DND-41 (cell line): ENCODE measurements at regions not wholly inside any gene's neighbourhood (a gene's known extent, or its start where the extent isn't known, plus 50 kb on each side); places are given as distances from the start of the nearest gene placed in this dataset.
A peak's percentile ranks its signal among the peaks of the same experiment; 100 is the strongest.

Experiments used
- ATAC-seq: fragments of 200-7000 bp; cut with Tn5 transposase; 3 replicates; pipeline ENCODE4 v1.9.1; 2021; ENCODE audit warnings: low read depth; ENCODE audit not compliant: insufficient read depth
- DNase-seq: peaks from one replicate; pipeline ENCODE4 v3.0.0-alpha.2; 2020
- H2AFZ ChIP-seq: 2 replicates; pipeline ENCODE4 v1.6.0; 2012; ENCODE audit warnings: low read depth, low read length
- H3K27ac ChIP-seq: 2 replicates; pipeline ENCODE4 v1.5.1; 2012; ENCODE audit warnings: low read length, inconsistent platforms
- H3K27me3 ChIP-seq: fragments of 200-600 bp; sonication (generic); 2 replicates; pipeline ENCODE4 v1.6.0; 2012; ENCODE audit warnings: low read length, mild to moderate bottlenecking, inconsistent platforms; ENCODE audit not compliant: insufficient read depth, poor library complexity
- H3K36me3 ChIP-seq: 2 replicates; pipeline ENCODE4 v1.5.1; 2012; ENCODE audit warnings: low read length, inconsistent platforms; ENCODE audit not compliant: insufficient read depth
- H3K4me1 ChIP-seq: 2 replicates; pipeline ENCODE4 v1.5.1; 2012; ENCODE audit warnings: mild to moderate bottlenecking, low read length; ENCODE audit not compliant: insufficient read depth
- H3K4me2 ChIP-seq: 2 replicates; pipeline ENCODE4 v1.6.0; 2012; ENCODE audit warnings: mild to moderate bottlenecking, moderate library complexity, low read length, inconsistent platforms; ENCODE audit not compliant: insufficient read depth
- H3K4me3 ChIP-seq, 2 experiments: fragments of 200-600 bp in 1 of 2; shearing (Covaris generic) in 1 of 2; 2 replicates each; pipeline ENCODE4 v1.5.1; 2012 to 2016; ENCODE audit warnings: inconsistent platforms in 2 of 2, low read length in 2 of 2, mild to moderate bottlenecking in 2 of 2, low read depth in 1 of 2, moderate library complexity in 1 of 2
- H3K79me2 ChIP-seq: 2 replicates; pipeline ENCODE4 v1.6.0; 2012; ENCODE audit warnings: low read length, inconsistent platforms; ENCODE audit not compliant: insufficient read depth
- H3K9ac ChIP-seq: 2 replicates; pipeline ENCODE4 v1.6.0; 2012; ENCODE audit warnings: low read depth, mild to moderate bottlenecking, inconsistent platforms, low read length, moderate library complexity
- H3K9me3 ChIP-seq: 2 replicates; pipeline ENCODE4 v1.5.1; 2012; ENCODE audit warnings: low read length, moderate library complexity, mild to moderate bottlenecking, inconsistent platforms; ENCODE audit not compliant: insufficient read depth, severe bottlenecking
- H4K20me1 ChIP-seq: 2 replicates; pipeline ENCODE4 v1.6.0; 2012; ENCODE audit warnings: low read length; ENCODE audit not compliant: insufficient read depth
- EZH2 ChIP-seq: IDR thresholded peaks from 3 replicates; pipeline ENCODE4 v1.6.1; 2012; ENCODE audit warnings: borderline replicate concordance, low read depth, mild to moderate bottlenecking, moderate library complexity, low read length, inconsistent platforms; ENCODE audit not compliant: severe bottlenecking
- TF ChIP-seq, protein P1 (sequence below): IDR thresholded peaks from 2 replicates; pipeline ENCODE4 v1.5.1; 2012; ENCODE audit warnings: borderline replicate concordance, low read length, moderate library complexity, mild to moderate bottlenecking; ENCODE audit not compliant: poor library complexity, severe bottlenecking; ENCODE audit errors: extremely low read depth

DNA sequence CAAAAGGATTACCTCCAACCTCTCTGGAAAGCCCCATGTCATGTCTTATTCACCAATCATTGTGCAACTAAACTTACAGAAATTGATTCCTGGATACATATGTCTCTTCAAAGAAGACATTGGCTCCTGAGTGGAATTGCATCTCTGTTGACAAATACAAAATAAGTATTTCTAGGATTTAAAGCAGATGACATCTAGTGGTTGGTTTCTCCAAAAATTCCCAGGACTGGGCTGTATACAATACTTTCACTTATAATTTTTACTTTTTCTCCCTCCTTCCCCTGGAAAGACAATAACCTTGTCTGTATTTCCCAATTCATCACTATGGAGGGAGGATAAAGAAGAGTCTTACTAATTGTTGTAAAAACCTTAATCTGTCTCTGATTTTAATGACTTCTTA, 1347.4 kb downstream of the NCAM2 start:
- no peak overlapping the region for H3K4me2 ChIP-seq
- no peaks in the 10 kb centered on the region for H4K20me1 ChIP-seq
- peaks cover 5% of the 10 kb centered on the region for H3K9me3 ChIP-seq
- no peaks in the 10 kb centered on the region for H3K27me3 ChIP-seq
- H3K4me1 ChIP-seq, result peaks cover 35% of the 10 kb centered on the region
- H2AFZ ChIP-seq, result no peak overlapping the region
- no peaks in the 10 kb centered on the region for H3K36me3 ChIP-seq
- no peak for ATAC-seq
- H3K79me2 ChIP-seq, result no peaks in the 10 kb centered on the region
- TF ChIP-seq, protein P1, sequence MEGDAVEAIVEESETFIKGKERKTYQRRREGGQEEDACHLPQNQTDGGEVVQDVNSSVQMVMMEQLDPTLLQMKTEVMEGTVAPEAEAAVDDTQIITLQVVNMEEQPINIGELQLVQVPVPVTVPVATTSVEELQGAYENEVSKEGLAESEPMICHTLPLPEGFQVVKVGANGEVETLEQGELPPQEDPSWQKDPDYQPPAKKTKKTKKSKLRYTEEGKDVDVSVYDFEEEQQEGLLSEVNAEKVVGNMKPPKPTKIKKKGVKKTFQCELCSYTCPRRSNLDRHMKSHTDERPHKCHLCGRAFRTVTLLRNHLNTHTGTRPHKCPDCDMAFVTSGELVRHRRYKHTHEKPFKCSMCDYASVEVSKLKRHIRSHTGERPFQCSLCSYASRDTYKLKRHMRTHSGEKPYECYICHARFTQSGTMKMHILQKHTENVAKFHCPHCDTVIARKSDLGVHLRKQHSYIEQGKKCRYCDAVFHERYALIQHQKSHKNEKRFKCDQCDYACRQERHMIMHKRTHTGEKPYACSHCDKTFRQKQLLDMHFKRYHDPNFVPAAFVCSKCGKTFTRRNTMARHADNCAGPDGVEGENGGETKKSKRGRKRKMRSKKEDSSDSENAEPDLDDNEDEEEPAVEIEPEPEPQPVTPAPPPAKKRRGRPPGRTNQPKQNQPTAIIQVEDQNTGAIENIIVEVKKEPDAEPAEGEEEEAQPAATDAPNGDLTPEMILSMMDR, result no peak
- TF ChIP-seq EZH2, result no peak
- H3K4me3 ChIP-seq, result no peak overlapping the region
- H3K9ac ChIP-seq, result no peak overlapping the region
- DNase-seq, result no peak
- no peak overlapping the region for H3K27ac ChIP-seq

DNA sequence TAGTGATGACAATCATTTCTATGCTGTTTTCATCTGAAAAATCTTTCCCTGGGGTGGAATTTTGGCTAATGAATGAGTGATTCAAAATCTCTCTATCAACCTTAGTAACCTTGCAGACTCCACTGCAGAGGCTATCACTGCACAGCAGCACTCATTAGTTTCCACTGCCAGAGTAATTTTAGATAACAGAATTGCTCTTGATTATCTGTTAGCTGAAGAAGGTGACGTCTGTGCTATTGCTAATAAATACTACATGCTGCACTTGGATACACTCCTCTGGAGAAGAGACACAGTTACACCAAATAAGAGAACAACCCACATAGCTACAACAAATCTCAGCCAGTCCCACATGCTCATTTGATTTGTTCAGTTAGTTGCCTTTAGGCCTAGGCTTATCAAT, 1348.4 kb downstream of the NCAM2 start:
- Histone ChIP-seq H3K4me1 (peaks cover 30% of the 10 kb centered on the region), H4K20me1 (no peaks in the 10 kb centered on the region), H3K4me3 (no peak overlapping the region), H3K9ac (no peak overlapping the region), H3K27me3 (no peaks in the 10 kb centered on the region), H3K27ac (no peak overlapping the region), H3K79me2 (no peaks in the 10 kb centered on the region), H3K9me3 (no peaks in the 10 kb centered on the region), H2AFZ (no peak overlapping the region), H3K4me2 (no peak overlapping the region), H3K36me3 (no peaks in the 10 kb centered on the region)
- no peak for DNase-seq
- no peak for ATAC-seq
- TF ChIP-seq, protein P1, result no peak
- no peak for TF ChIP-seq EZH2

DNA sequence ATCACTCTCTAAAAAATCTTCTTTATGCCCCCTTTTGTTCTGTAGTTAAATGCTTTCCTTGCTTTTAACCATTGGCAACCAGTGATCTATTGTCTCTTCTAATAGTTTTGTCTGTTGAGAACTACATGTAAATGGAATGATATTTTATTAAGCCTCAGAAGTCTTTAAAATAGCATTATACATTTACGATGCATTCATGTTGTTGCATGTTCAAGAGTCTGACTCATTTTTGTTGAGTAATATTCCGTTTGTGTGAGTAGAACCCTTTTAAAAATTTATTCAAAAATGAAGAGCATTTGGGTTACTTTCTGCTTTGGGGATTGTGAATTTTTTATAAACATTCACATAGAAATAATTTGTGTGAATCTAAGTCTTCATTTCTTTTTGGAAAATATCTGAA, 1352.9 kb downstream of the NCAM2 start:
- no peak overlapping the region for H3K27ac ChIP-seq
- H3K4me1 ChIP-seq, result no peaks in the 10 kb centered on the region
- TF ChIP-seq EZH2, result no peak
- TF ChIP-seq, protein P1, result no peak
- no peaks in the 10 kb centered on the region for H3K79me2 ChIP-seq
- H3K27me3 ChIP-seq, result no peaks in the 10 kb centered on the region
- H3K4me3 ChIP-seq, result no peak overlapping the region
- no peak overlapping the region for H3K4me2 ChIP-seq
- H3K9ac ChIP-seq, result no peak overlapping the region
- H3K9me3 ChIP-seq, result peaks cover 4% of the 10 kb centered on the region
- no peaks in the 10 kb centered on the region for H3K36me3 ChIP-seq
- 0 out of 2 replicates have a peak overlapping the region, but pooled peaks have one; percentile 10 for H2AFZ ChIP-seq
- DNase-seq (no peak), ATAC-seq (no peak)
- no peaks in the 10 kb centered on the region for H4K20me1 ChIP-seq

DNA sequence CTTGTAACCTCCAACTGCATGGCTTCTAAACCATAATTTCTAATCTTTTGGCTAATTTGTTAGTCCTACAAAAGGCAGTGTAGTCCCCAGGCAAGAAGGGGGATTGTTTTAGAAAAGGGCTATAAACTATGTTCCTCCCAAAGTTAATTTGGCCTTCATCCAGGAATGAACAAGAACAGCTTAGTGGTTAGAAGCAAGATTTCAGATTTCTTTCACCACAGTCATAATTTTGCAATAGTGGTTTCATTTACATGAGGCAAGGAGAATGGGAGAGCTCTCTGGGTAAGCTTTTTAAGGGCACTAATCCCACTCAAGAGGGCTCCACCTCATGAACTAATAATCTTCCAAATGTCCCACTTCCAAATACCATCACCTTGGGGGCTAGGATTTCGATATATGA, 1353.9 kb downstream of the NCAM2 start:
- DNase-seq (no peak), ATAC-seq (peak; percentile 29; the same call in 1 of the 3 replicates)
- H3K9me3 ChIP-seq, result peaks cover 4% of the 10 kb centered on the region
- H3K27me3 ChIP-seq, result no peaks in the 10 kb centered on the region
- no peak overlapping the region for H2AFZ ChIP-seq
- no peaks in the 10 kb centered on the region for H3K79me2 ChIP-seq
- TF ChIP-seq EZH2, result no peak
- TF ChIP-seq, protein P1, result no peak
- H3K9ac ChIP-seq, result no peak overlapping the region
- no peak overlapping the region for H3K27ac ChIP-seq
- H3K4me1 ChIP-seq, result no peaks in the 10 kb centered on the region
- H3K4me2 ChIP-seq, result no peak overlapping the region
- no peak overlapping the region for H3K4me3 ChIP-seq
- no peaks in the 10 kb centered on the region for H3K36me3 ChIP-seq
- H4K20me1 ChIP-seq, result no peaks in the 10 kb centered on the region
